ENCODE measurements at regions not wholly inside any gene's neighbourhood (a gene's known extent, or its start where the extent isn't known, plus 50 kb on each side); places are given as distances from the start of the nearest gene placed in this dataset.
"Not testable (repeated sequence)": the region's sequence is repeated elsewhere in the genome, so short reads cannot be mapped to it uniquely, and the experiment has no call there.

DNA sequence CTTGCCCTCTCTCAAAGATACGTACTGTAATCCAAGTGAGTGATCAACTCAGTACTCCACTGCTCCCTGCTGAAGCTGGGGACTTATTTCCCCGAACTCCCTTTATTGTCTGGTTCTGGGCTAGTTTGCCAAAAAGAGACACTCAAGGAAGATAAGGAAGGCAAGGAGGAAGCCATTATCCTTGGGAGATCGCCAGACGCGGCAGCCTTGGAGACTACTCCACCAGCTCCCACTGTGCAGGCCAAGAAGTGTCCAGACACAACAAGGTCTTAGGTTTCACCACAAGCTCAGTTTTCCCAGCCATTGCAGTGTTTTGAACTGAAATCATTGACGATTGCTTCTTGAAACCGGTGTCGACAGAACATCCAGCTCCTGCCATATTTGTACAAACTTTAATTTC is 439.6 kb upstream of the UBE2E3 start:
- DNase-seq (ENCODE audit: low spot score): no peak

DNA sequence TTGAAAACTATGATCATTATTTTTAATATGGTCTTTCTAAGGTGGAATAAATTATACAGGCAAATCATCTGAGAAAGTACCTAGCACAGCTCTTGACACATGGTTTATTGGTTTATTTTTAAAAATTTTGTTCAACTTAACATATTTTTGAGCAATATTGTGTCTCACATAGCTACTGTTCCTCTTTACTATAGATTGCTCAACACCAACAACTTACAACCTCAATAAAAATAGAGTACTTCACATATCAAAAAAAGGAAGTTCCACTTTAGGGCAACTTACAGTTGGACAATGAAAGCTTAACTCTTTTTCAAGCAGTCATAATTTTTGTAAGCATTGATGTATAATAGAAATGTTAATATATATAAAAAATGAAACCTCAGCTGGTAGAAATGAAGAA is 440.9 kb upstream of the UBE2E3 start:
- DNase-seq (ENCODE audit: low spot score): no peak

DNA sequence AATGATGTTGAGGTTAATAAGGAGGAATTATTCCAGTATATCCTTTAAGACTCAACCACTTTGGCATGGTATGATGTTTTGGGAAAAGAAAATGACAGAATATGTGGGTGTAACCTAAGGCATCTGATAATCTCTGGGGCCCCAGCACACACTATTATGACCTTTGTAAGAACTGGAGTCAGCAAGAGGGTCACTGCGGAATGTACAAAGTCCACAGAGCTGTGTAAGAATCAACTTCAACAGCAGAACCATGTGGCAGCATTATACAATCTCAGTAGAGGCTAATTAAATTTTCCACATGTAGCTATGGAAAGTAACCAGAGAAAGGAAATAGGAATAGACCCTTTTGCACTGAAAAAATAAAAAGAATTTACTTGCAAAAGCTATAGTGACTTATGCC is 445.1 kb upstream of the UBE2E3 start:
- DNase-seq (ENCODE audit: low spot score): no peak

DNA sequence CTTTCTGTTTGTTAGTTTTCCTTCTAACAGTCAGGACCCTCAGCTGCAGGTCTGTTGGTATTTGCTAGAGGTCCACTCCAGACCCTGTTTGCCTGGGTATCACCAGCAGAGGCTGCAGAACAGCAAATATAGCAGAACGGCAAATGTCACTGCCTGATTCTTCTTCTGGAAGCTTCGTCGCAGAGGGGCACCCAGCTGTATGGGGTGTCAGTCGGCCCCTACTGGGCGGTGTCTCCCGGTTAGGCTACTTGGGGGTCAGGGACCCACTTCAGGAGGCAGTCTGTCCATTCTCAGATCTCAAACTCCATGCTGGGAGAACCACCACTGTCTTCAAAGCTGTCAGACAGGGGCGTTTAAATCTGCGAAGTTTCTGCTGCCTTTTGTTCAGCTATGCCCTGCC is 448.6 kb upstream of the UBE2E3 start:
- not testable (repeated sequence) for DNase-seq (ENCODE audit: low spot score)

DNA sequence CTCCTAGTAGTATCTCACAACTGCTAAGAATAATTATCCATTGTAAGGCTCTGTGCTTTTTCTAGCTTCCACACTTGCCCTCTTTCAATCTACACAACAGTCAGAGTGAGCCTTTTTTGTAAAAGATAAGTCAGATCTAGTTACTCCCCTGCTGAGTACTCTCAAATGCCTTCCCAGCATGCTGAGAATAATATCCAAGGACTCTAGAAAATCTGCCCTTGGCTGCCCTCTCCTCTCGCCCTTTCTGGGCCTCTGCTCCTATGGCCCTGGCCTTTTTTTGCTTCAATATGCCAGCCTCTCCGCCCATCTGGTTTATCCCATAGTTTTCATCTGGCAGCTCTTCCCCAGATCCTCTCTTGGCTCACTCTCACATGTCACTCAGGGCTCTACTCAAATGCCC is 455.9 kb upstream of the UBE2E3 start:
- no peak for DNase-seq (ENCODE audit: low spot score)

DNA sequence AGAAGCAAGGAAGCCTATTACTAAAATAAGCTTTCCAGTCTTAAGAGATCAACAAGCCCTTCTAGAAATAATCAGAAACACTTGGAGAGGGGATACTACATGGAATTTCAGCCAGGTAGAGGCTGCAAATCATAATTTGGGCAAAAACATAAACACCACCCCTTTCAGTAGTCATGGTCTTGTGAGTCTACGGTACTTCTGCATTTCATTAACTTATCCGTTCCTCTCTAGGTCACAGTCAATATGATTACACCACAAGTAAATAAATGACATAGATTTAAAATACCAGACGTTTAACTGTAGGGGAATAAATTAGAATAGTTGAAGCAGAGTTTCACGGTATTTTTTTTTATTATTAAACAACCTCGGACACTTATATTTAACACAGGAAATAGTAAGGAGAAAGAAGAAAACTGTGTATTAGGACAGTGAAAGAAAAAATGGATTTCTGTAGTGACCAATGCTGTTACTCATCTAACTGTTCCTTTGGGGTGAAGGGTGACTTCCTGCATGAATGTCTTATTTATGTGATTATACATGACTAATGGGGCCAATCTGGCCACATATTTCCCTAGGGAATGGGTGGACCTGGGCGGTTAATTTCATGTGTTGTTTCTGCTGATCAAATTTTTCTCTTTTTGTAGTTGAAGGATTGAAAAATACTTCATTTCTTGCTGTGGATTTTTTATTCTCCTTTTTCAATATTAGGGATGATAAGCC is 456.6 kb upstream of the UBE2E3 start:
- no peak for DNase-seq (ENCODE audit: low spot score)

DNA sequence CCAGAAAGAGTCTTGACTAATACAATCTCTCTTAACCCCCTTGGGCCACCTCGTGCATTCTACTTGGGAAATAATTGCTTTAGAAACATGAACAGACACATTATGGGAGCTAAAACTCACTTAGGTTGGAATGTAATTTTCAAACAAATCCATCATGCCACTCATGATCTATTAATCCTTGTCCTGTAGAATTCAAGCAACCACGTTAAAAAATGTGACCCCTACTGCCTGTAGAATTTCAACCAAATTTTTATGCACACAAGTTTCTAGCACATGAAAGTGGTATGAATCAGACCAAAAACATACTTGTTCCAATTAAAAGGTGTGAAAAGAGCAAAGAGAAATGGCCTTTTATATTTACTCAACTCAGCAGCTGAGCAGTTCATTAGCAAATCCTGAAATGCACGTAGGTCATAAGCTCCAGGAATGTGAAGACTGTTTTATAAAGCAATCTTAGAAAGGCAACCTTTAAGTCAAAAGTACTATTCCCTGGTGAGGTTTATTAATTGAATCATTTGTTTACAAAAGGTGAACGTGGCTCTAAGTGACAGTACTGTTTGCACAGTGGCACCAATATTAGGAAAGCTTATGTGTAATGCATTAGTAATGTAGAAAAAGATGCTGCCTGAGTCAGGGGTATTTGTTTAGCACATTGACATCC is 459.4 kb upstream of the UBE2E3 start:
- DNase-seq (ENCODE audit: low spot score): no peak

GRCh38 chr2:180520206-180520605 is 460.2 kb upstream of the UBE2E3 start:
- DNase-seq (ENCODE audit: low spot score): no peak

DNA sequence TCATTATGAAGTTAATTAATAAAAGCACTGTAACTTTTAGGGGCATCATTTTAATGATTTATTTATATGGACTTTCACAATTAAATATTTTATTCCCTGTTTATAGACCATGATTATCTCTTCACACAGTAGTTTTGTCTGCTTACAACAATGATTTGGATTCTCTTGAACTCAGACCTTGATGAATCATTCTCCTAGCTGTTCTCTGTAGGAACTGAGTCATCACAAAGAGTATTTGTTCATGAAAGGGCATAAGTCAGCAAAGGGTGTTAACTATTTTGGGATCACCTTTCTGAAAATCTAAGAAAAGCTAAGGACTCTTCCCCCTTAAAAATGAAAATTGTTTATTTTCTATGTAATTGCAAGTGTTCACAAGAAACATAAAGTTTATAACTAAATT is 461.1 kb upstream of the UBE2E3 start:
- no peak for DNase-seq (ENCODE audit: low spot score)

DNA sequence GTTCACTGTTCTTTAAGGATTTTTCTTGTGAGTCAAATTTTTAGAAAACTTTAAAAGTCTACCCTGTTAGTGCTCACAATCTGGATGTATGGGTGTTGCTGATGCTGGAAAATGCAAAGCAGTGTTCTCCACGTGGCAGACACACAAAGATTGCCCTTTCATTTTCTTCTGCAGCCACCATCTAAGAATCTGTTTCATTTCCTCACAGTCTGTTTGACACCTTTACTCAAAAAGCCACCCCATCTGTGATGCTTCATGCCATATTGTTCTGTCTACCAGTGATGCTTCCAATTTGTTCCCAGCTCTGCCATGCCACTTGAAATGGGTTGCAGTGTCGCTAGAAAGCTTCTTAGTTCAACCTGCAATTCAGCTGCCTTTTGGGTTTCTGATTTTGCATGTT is 464.2 kb upstream of the UBE2E3 start:
- DNase-seq (ENCODE audit: low spot score): no peak

GRCh38 chr2:180513389-180513788 is 467.0 kb upstream of the UBE2E3 start:
- DNase-seq (ENCODE audit: low spot score): no peak

- DNase-seq (ENCODE audit: low spot score): no peak
These were observed 471.9 kb upstream of the UBE2E3 start for GRCh38 chr2:180508458-180508857.

- no peak for DNase-seq (ENCODE audit: low spot score)
These were observed 473.4 kb upstream of the UBE2E3 start for GRCh38 chr2:180507028-180507427.

GRCh38 chr2:180505203-180505602 is 475.2 kb upstream of the UBE2E3 start:
- no peak for DNase-seq (ENCODE audit: low spot score)

- DNase-seq (ENCODE audit: low spot score): no peak
These were observed 482.7 kb upstream of the UBE2E3 start for GRCh38 chr2:180497621-180498152.

GRCh38 chr2:180495606-180496005 is 484.8 kb upstream of the UBE2E3 start:
- no peak for DNase-seq (ENCODE audit: low spot score)

GRCh38 chr2:180494286-180494685 is 486.1 kb upstream of the UBE2E3 start:
- no peak for DNase-seq (ENCODE audit: low spot score)

DNA sequence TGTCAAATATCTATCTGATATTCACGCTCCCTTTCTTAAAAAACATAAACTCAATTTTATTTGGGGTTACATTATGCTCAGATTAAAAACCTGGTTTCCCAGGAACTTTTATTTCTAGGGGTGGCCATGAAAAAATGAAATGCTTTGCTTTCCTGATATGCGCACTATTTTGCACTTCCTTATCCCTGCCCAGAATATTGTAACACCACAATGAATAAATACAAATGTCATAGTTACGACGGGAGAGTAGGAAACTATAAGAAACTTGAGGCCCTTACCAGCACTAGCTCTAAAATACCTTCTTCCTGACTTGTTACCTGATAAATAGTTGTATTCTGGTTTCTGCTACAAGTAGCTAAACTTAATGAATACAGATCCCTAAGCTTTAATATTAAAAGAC is 475.6 kb upstream of the CWC22 start:
- no peak for DNase-seq (ENCODE audit: low spot score)

DNA sequence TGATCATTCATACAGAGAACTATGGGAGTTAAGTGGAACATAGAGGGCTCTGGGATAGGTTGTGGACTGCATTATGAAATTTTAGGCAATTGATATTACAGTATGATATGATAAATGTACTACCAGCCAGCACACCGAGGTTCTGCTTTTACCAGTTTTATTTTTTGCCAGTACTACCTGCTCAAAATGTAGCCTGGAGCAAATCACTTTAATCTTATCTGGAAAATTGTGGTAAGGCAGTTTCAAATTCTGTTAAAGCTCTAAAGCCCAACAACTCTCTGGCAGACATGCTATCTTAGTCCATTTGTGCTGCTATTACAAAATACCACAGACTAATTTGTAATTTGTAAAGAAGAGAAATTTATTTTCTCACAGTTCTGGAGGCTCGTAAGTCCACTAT is 474.9 kb upstream of the CWC22 start:
- DNase-seq (ENCODE audit: low spot score): no peak

GRCh38 chr2:180478883-180479282 is 471.8 kb upstream of the CWC22 start:
- no peak for DNase-seq (ENCODE audit: low spot score)

- DNase-seq (ENCODE audit: low spot score): no peak
These were observed 467.6 kb upstream of the CWC22 start for GRCh38 chr2:180474716-180475115.

- DNase-seq (ENCODE audit: low spot score): no peak
These were observed 466.4 kb upstream of the CWC22 start for GRCh38 chr2:180473456-180473855.

DNA sequence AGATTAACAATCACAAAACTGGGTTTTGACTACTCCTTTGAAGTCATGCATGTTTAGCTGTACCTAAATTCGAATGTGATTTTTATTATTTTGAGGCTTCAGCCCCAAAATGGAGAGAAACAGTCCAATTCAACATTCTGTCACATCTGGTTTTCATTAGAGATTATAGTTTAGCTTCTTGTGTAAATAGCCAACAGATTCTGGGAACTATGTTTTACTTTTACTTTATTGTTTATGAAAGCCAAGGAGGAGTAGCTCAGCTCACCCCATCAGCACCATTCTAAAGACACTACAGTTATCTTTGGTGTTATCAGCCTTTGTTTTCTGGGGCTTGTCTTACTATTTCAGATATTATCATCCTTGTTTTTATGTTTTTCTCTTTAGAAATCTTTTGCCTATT is 465.0 kb upstream of the CWC22 start:
- no peak for DNase-seq (ENCODE audit: low spot score)

DNA sequence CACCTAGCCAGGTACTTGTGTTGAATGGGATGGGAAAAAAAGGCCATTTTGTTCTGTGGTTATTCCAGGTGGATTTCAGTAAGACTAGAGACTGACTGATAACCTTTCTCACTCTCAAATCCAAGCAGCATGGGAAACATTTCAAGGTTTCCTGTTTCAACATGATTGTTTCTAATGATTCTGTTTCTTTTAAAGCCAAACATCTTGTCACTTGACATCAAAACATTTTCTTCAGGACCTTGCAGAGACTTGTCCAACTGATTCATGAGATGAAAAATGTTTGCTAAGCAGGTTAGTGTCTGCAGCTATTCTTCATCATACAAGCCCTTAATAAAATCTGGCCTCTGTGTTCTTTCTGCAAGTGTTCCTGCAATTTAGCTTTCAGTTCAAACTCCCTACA is 456.5 kb upstream of the CWC22 start:
- DNase-seq (ENCODE audit: low spot score): no peak
